GM12891 (cell line): ENCODE measurements at regions not wholly inside any gene's neighbourhood (a gene's known extent, or its start where the extent isn't known, plus 50 kb on each side); places are given as distances from the start of the nearest gene placed in this dataset.
"Not testable (repeated sequence)": the region's sequence is repeated elsewhere in the genome, so short reads cannot be mapped to it uniquely, and the experiment has no call there.

ENCODE experiments used
- PAX5 ChIP-seq: IDR thresholded peaks from 2 replicates; pipeline ENCODE4 v1.6.1; 2011; ENCODE audit warnings: low read length, moderate library complexity, mild to moderate bottlenecking; ENCODE audit not compliant: insufficient read depth, severe bottlenecking
- POLR2A ChIP-seq: IDR thresholded peaks from 2 replicates; pipeline ENCODE4 v1.6.1; 2011; ENCODE audit warnings: low read depth, low read length, control low read depth
- POLR2AphosphoS5 ChIP-seq: IDR thresholded peaks from 2 replicates; pipeline ENCODE4 v1.6.1; 2011; ENCODE audit warnings: low read depth, low read length, control low read depth
- POU2F2 ChIP-seq: IDR thresholded peaks from 2 replicates; pipeline ENCODE4 v1.6.1; 2011; ENCODE audit warnings: low read depth, mild to moderate bottlenecking, control low read depth, low read length, moderate library complexity
- SPI1 ChIP-seq: IDR thresholded peaks from 2 replicates; pipeline ENCODE4 v1.6.1; 2011; ENCODE audit warnings: low read depth, low read length, control low read depth
- TAF1 ChIP-seq: IDR thresholded peaks from 2 replicates; pipeline ENCODE4 v1.6.1; 2011; ENCODE audit warnings: low read depth, low read length, control low read depth

DNA sequence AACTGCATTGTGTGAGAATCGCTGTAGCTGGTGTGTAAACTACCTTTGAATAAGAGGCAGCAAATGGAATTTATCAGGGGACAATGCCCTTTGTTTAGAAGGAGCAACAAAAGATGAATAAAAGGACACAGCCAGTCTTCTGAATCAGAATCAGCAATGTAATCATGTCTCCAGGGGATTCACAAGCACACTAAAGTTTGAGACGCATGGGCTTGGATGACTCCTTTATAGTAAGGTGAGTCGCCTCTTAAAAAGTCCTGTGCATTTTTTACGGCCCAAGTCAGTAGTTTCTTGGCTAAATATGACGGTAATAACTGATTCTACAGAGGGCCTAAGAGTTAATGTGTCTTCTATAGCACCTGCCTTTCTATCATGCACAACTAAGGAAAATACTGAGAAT lies 113.6 kb upstream of the NUDT12 start:
- not testable (repeated sequence) for TF ChIP-seq POLR2AphosphoS5, POLR2A, SPI1, TAF1, POU2F2, PAX5
